GM18868 (cell line): ENCODE measurements at regions not wholly inside any gene's neighbourhood (a gene's known extent, or its start where the extent isn't known, plus 50 kb on each side); places are given as distances from the start of the nearest gene placed in this dataset.

Experiments
- ATAC-seq: cut with Tn5 transposase; IDR thresholded peaks from one replicate; pipeline ENCODE4 v1.9.1; 2021; ENCODE audit warnings: mild to moderate bottlenecking, moderate library complexity; ENCODE audit not compliant: unreplicated experiment

GRCh38 chr7:41114691-41115090, 588.2 kb downstream of the INHBA start:
- no peak for ATAC-seq

DNA sequence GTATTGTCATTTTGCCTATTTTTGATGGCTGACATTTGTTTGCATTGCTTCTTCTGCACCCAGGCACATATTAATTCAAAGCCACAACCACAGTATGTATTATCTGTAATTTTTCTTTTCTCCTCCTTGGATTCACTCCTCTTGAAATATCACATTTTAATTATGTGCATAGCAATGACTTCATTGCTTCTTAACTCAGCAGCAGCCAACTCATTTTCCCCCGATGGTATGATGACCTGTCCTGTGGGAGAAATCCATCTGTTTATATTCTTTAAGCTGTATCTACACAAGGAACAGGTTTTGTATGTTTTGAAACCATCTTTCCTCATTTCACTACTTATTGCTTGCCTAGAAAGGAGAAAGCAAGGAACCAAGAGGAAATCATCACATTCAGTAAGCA, 588.8 kb downstream of the INHBA start:
- ATAC-seq = no peak

GRCh38 chr7:41113719-41114118, 589.2 kb downstream of the INHBA start:
- ATAC-seq = no peak

DNA sequence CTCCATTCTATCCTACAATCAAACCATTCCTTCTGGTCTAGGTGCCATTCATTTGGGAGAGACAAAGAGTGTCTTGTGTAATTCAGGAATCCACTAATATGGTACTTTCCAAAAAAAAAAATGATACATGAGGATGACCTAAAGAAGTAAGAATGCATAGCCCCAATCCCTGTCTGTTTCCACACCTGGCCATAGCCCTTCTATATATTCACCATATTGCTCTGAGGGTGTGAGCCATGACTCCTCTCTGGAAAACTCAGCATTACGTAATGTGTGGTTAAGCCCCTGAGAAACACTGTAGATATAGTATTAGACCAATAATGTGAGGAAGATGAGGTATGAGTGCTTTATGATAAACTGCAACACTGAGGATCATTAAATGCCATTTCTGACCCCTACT, 592.7 kb downstream of the INHBA start:
- ATAC-seq = no peak

DNA sequence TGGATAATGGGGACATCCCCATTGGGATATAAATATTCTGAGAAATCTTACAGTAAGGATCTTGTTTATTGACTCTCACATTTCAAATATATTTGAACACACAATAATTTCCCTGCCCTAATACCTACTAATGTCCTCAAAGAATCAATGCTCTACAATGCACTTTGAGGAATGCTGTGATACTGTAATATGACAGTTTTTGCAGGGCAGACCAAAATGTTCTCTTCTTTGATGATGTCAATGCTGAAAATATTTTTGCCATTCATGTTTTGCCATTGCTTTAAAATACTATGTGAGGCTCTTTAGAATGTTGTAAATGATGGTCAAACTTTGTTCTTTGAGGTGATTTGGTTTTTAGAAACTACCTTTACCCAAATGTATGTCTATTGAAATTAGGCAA, 594.1 kb downstream of the INHBA start:
- no peak for ATAC-seq

GRCh38 chr7:41107938-41108448, 594.9 kb downstream of the INHBA start:
- ATAC-seq = peak; percentile 56

DNA sequence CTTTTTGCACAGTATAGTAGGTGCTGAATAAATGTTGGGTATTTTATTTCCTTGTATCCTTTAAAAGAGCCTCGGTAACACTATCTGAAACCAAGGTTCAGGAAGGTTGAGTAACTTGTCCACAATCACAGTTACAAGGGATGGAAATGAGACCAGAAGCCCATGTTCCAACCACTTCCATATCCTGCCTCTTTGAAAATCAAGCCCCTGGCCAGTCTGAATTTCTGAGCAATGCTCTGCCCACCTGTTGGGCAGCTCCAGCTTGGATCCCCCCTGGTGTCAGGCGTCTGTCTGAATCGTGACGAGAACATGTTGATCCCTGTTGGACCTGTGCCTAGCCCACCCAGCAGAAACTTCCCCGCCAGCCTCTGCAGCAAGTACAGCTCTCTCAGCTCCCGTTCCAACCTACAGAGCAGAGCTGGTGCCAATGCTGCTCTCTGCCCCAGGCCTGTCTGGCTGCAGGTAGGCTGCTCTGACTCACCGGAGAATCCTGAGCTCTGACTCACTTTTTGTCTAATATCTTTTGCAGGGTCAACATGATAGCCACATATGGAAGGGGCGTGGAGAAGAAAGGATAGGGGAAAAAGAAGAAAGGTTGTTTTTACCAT, 595.5 kb downstream of the INHBA start:
- ATAC-seq = peak; percentile 37

DNA sequence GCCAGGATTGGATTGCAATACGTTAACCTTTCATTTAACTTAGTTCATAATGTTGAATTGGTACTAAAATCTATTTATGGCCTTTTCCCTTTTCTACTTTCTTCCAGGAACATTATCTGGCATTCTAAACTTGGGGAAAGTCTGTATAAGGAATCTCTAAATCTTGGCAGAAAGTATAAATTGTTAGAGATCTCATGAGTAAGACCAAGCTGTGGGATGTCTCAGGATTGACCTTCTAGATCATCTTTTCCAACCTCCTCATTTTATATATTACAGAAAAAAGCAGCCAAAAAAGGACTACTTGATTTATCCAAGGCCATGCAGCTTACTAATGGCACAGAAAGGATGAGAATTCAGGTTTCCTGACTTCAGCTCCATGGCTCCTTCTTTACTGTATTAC, 598.3 kb downstream of the INHBA start:
- ATAC-seq = no peak

DNA sequence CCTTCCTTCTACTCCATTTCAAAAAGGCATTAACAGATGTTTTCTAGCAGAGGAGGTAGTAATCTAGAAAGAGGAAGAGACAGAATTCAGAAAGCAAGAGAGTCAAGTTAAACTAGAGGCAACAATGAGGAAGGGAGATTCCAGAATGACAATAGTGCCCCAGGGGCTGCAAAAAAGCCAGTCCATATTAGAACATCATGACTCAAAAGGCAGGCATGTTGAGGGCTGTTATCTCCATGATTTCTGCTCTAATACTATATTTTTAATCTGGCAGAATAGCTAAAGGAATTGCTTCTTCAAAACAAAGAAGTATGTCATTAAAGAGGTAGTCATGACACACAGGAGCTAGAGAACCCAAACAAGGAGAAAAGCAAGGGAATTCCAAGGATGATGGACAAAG, 599.6 kb downstream of the INHBA start:
- ATAC-seq = peak; percentile 80

DNA sequence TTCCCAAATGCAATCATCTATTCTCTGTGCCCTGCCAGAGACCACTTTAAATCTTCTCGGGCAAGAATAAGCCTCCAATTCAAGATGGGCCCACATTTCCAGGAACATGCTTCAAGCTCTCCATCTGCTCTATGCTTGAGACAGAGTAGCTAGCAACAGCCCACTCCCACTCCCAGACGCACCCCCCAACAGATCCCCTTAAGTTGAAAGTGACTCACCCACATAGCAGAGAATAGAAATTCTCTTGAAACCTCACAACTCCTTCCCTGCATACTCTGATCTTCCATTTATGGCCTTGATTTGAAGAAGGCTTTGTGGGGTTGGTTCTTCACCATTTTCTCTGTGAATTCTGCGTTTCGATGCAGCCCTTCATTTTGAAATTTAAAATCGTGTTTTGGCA, 604.0 kb downstream of the INHBA start:
- no peak for ATAC-seq

GRCh38 chr7:41098402-41098801, 604.5 kb downstream of the INHBA start:
- no peak for ATAC-seq

- no peak for ATAC-seq
Observed at GRCh38 chr7:41097501-41097900, 605.4 kb downstream of the INHBA start.

DNA sequence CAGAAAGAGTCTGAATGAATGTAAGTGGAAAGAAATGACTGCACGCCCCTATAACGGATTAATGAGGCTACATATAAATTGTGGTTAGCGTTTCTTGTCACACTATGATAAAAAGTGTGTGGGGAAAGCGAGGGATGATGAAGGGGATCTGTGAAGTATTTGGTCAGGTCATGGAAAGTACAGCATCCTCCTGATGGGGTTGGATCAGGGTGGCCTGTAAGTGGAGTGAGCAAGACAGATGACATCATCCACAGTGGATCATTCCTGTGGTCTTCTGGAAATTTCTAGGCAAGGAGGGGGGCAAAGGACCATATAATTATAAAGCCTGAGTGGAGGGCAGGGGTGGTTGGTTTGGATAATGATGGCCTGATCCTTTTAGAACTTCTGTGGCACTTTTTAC, 606.0 kb downstream of the INHBA start:
- ATAC-seq = no peak

- ATAC-seq = peak; percentile 78
Observed at GRCh38 chr7:41093141-41093540, 609.7 kb downstream of the INHBA start.

DNA sequence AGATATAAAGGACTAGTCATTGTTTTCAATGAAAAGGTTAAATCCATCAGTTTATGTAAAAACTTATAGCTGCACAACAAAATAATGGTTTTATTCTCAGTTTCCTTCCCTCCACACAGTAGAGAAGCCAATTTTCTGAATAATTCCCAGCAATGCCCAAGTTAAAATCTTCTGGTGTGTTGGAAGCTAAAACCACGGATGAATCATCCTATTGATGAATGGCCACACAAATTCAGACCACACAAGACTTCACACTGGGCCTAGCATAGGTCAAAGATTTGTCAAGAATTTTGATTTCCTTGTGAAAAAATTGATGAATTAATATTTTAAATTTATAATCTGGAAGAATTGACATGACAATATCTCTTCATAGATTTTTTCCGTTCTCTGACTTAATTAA, 617.6 kb downstream of the INHBA start:
- ATAC-seq = no peak

DNA sequence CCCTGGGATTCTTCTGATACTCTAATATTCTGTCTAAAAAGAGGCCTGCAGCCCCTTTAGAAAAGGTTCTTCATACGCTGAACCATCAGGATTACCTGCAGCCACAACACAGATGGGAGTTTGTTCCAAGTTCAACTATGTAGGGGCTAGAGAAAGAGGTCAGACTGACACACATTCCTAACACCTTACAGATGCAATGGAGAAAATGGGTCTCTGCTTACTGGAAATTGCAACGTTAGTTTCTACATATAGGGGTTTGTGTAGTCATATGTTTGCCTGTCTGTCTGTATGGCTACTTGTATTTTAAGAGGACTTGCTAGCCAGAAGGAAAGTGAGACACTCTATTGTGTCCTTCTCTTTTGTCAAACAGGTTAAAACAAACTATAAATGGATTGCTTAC, 618.5 kb downstream of the INHBA start:
- no peak for ATAC-seq

- no peak for ATAC-seq
Observed at GRCh38 chr7:41069635-41070034, 633.3 kb downstream of the INHBA start.

- ATAC-seq = no peak
Observed at GRCh38 chr7:41067576-41067975, 635.3 kb downstream of the INHBA start.

DNA sequence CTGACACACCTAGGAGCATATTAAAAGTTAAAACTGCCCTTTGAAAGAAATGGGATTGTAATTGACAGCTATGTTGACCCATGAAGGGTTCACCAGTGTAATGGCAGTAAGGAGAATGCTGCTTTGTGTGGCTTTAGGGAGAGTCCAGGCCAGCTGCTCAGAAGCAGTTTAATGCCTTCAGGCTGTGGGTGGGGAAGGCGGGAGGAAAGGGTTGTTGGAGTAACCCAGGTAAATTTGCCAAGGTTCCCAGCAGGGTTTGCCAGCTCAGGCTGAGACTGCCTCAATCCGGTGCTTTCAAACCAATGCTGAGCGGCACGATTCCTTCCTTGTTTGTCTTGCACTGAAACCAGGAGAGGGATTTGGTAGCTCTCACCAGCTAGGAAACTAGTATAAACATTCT, 637.2 kb downstream of the INHBA start:
- no peak for ATAC-seq

GRCh38 chr7:41063116-41063515, 639.8 kb downstream of the INHBA start:
- ATAC-seq = no peak

GRCh38 chr7:41060796-41061195, 642.1 kb downstream of the INHBA start:
- ATAC-seq = no peak

- no peak for ATAC-seq
Observed at GRCh38 chr7:41059796-41060195, 643.1 kb downstream of the INHBA start.

- ATAC-seq = no peak
Observed at GRCh38 chr7:41058986-41059741, 643.7 kb downstream of the INHBA start.
